Kidney epithelial cell (primary cell): ENCODE measurements at regions not wholly inside any gene's neighbourhood (a gene's known extent, or its start where the extent isn't known, plus 50 kb on each side); places are given as distances from the start of the nearest gene placed in this dataset.

Experiments
- DNase-seq: peaks from one replicate; pipeline ENCODE4 v3.0.0-alpha.2; 2010; ENCODE audit warnings: low read depth
- H3K27me3 ChIP-seq: 2 replicates; pipeline ENCODE4 v1.6.0; 2011; ENCODE audit warnings: low read length; ENCODE audit not compliant: control insufficient read depth, insufficient read depth
- H3K36me3 ChIP-seq: 2 replicates; pipeline ENCODE4 v1.5.1; 2011; ENCODE audit warnings: low read length; ENCODE audit not compliant: control insufficient read depth, insufficient read depth
- H3K4me3 ChIP-seq: 2 replicates; pipeline ENCODE4 v1.5.1; 2011; ENCODE audit warnings: low read depth, mild to moderate bottlenecking, control low read depth, low read length
- TF ChIP-seq, protein P1 (sequence below): IDR thresholded peaks from 2 replicates; pipeline ENCODE4 v1.5.1; 2011; ENCODE audit warnings: mild to moderate bottlenecking, moderate library complexity, low read length, control low read depth, inconsistent platforms; ENCODE audit not compliant: insufficient read depth, poor library complexity, severe bottlenecking

DNA sequence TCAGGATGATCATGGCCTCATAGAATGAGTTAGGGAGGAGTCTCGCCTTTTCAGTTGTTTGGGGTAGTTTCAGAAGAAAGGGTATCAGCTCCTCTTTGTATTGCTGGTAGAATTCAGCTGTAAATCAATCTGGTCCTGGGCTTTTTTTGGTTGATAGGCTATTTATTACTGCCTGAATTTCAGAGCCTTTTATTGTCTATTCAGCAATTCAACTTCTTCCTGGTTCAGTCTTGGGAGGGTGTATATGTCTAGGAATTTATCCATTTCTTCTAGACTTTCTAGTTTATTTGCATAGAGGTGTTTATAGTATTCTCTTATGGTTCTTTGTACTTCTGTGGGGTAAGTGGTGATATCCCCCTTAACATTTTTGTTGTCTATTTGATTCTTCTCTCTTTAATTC, 1024.2 kb downstream of the DIPK2A start:
- no peak for DNase-seq
- TF ChIP-seq, protein P1, sequence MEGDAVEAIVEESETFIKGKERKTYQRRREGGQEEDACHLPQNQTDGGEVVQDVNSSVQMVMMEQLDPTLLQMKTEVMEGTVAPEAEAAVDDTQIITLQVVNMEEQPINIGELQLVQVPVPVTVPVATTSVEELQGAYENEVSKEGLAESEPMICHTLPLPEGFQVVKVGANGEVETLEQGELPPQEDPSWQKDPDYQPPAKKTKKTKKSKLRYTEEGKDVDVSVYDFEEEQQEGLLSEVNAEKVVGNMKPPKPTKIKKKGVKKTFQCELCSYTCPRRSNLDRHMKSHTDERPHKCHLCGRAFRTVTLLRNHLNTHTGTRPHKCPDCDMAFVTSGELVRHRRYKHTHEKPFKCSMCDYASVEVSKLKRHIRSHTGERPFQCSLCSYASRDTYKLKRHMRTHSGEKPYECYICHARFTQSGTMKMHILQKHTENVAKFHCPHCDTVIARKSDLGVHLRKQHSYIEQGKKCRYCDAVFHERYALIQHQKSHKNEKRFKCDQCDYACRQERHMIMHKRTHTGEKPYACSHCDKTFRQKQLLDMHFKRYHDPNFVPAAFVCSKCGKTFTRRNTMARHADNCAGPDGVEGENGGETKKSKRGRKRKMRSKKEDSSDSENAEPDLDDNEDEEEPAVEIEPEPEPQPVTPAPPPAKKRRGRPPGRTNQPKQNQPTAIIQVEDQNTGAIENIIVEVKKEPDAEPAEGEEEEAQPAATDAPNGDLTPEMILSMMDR: no peak
- no peaks in the 10 kb centered on the region for H3K36me3 ChIP-seq
- H3K27me3 ChIP-seq: no peaks in the 10 kb centered on the region
- no peak overlapping the region for H3K4me3 ChIP-seq

DNA sequence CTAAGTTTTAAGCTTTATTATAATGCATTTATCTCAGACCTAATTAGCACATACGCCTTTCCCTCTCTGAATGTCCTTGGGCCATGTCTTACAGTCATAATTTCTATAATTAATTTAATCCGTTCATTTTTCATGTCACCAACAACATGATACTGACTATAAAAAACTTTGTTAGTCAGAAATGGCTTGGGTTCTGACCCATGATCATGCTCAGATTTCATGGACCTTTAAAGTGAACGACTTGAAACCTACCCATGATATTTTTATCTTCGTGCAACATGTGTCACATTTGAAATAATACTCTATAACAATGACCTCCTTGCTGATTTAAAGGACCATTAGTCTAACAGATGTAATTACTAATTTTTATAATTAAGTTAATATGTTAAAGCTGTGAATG, 1033.8 kb downstream of the DIPK2A start:
- Histone ChIP-seq H3K36me3 (no peaks in the 10 kb centered on the region), H3K27me3 (no peaks in the 10 kb centered on the region), H3K4me3 (no peak overlapping the region)
- no peak for DNase-seq
- TF ChIP-seq, protein P1: no peak

DNA sequence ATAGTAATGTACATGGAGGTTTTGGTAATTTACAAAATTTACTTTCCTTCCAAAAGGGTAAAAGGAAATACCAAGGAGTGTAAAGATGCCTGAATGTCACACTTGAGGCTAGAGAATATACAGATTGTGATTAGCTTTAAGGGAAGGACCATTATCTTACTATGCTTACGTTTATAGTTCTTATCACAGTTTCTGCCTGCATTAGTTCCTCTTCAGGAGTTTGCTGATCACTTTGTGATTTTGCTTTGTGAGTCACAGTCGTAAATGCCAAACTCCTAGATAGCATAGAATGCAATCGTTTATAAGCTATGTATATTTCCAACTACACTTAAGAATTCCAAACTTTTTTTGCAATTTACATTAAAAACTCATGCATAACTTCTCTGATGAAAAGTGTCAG, 1034.6 kb downstream of the DIPK2A start:
- Histone ChIP-seq H3K27me3 (no peaks in the 10 kb centered on the region), H3K36me3 (no peaks in the 10 kb centered on the region), H3K4me3 (no peak overlapping the region)
- TF ChIP-seq, protein P1: no peak
- DNase-seq: no peak

DNA sequence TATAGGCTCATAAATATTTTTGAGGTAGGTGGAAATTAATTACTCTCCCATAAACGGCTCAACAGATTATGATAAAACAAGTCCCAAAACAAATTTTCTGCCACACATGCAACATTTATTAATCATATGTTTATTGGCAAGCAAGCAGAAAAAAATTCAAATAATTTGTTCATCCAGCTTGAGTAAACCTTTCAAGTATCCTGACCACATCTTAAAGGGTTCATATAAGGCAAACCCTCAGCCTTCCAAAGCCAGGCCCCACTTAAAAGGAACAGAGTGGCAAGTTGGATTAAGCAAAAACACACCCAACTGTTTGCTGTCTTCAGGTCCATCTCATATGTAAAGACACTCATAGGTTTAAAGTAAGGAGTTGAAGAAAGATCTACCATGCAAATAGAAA, 1042.3 kb downstream of the DIPK2A start:
- Histone ChIP-seq H3K4me3 (no peak overlapping the region), H3K27me3 (no peaks in the 10 kb centered on the region), H3K36me3 (no peaks in the 10 kb centered on the region)
- no peak for DNase-seq
- TF ChIP-seq, protein P1: no peak

DNA sequence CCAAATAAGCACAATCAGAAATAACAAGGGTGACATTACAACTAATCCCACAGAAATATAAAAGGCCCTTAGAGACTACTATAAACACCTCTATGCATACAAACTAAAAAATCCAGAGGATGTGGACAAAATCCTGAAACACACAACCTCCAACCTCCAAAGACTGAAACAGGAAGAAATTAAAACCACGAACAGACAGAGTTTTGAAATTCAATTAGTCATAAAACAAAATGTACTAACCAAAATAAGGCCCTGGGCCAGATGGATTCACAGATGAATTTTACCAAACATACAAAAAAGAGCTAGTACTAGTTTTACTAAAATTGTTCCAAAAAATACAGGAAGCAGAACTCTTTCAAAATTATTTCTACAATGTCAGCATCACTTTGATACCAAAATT, 1043.6 kb downstream of the DIPK2A start:
- no peak for DNase-seq
- Histone ChIP-seq H3K4me3 (no peak overlapping the region), H3K27me3 (no peaks in the 10 kb centered on the region), H3K36me3 (no peaks in the 10 kb centered on the region)
- TF ChIP-seq, protein P1: no peak

DNA sequence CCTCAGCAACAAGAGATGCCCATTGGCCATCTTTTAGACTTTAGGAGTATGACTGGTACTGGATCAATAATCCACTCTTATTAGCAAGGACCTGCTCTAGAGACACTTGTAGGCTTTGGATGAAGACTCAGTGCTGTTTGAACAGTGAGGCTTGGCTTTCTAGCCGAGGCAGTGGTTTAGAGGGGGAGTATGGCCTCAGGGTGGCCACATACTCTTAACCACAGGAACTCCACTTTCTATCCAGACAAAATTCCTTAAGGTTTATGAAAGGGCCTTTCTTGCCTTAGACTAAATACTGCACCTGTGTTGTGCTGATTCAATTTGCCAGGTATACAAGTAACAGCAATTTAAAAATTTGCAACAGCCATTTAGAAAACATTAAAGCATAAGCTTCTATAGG, 1046.3 kb downstream of the DIPK2A start:
- no peaks in the 10 kb centered on the region for H3K36me3 ChIP-seq
- no peak overlapping the region for H3K4me3 ChIP-seq
- peak; percentile 44 for DNase-seq
- TF ChIP-seq, protein P1: no peak
- no peaks in the 10 kb centered on the region for H3K27me3 ChIP-seq
